Endodermal cell (in vitro differentiated cells): ENCODE measurements at regions not wholly inside any gene's neighbourhood (a gene's known extent, or its start where the extent isn't known, plus 50 kb on each side); places are given as distances from the start of the nearest gene placed in this dataset.

ENCODE experiments used
- DNase-seq: peaks from one replicate; pipeline ENCODE4 v3.0.0-alpha.2; 2017
- H3K27ac ChIP-seq: 2 replicates; pipeline ENCODE4 v1.5.1; 2013; ENCODE audit warnings: mild to moderate bottlenecking, low read depth, low read length, moderate library complexity
- H3K27me3 ChIP-seq: 2 replicates; pipeline ENCODE4 v1.6.1; 2013; ENCODE audit warnings: mild to moderate bottlenecking, low read length, moderate library complexity; ENCODE audit not compliant: insufficient read depth, control insufficient read depth, poor library complexity, severe bottlenecking
- H3K36me3 ChIP-seq: 2 replicates; pipeline ENCODE4 v1.7.0; 2013; ENCODE audit warnings: mild to moderate bottlenecking, low read length, moderate library complexity; ENCODE audit not compliant: control insufficient read depth, insufficient read depth
- H3K4me1 ChIP-seq: one replicate; pipeline ENCODE4 v1.7.0; 2013; ENCODE audit warnings: low read length; ENCODE audit not compliant: control insufficient read depth, insufficient read depth
- H3K4me3 ChIP-seq: 2 replicates; pipeline ENCODE4 v1.5.1; 2013; ENCODE audit warnings: mild to moderate bottlenecking, low read length, moderate library complexity
- H3K9ac ChIP-seq: 2 replicates; pipeline ENCODE4 v1.6.1; 2013; ENCODE audit warnings: mild to moderate bottlenecking, low read length, moderate library complexity; ENCODE audit not compliant: poor library complexity, severe bottlenecking; ENCODE audit errors: extremely low read depth
- H3K9me3 ChIP-seq: 2 replicates; pipeline ENCODE4 v1.6.1; 2013; ENCODE audit warnings: mild to moderate bottlenecking, low read length, moderate library complexity; ENCODE audit not compliant: control insufficient read depth
- H3K27ac Mint-ChIP-seq: 2 replicates; pipeline ENCODE4 v1.8.0; 2020; ENCODE audit warnings: mixed read lengths
- H3K27me3 Mint-ChIP-seq: 2 replicates; pipeline ENCODE4 v1.8.0; 2021; ENCODE audit warnings: mild to moderate bottlenecking, mixed read lengths; ENCODE audit not compliant: insufficient read depth
- H3K36me3 Mint-ChIP-seq: 2 replicates; pipeline ENCODE4 v1.8.0; 2020; ENCODE audit warnings: low read depth, mixed read lengths
- H3K4me1 Mint-ChIP-seq: 2 replicates; pipeline ENCODE4 v1.8.0; 2020; ENCODE audit warnings: mixed read lengths
- H3K4me3 Mint-ChIP-seq: 2 replicates; pipeline ENCODE4 v1.8.0; 2020; ENCODE audit warnings: mild to moderate bottlenecking, moderate library complexity, mixed read lengths
- H3K9me3 Mint-ChIP-seq: 2 replicates; pipeline ENCODE4 v1.8.0; 2020; ENCODE audit warnings: mild to moderate bottlenecking, mixed read lengths
- CTCF ChIP-seq: fragments of 200-600 bp; sonication (generic); conservative IDR thresholded peaks from 2 replicates; pipeline ENCODE4 v1.5.0; 2021; ENCODE audit warnings: antibody characterized with exemption, mild to moderate bottlenecking
- WGBS, 2 experiments: methylation state at CpG; one replicate each; pipeline versions ENCODE4 v1.1.5 to v1.1.7; 2013; ENCODE audit warnings: missing lambda C conversion rate in 2 of 2, mixed read lengths in 1 of 2; ENCODE audit not compliant: insufficient coverage in 1 of 2, insufficient read length in 1 of 2; 5-methylcytosine and 5-hydroxymethylcytosine counted together

GRCh38 chr2:217449444-217449843 is 553.4 kb downstream of the TNS1 start:
- H3K36me3 ChIP-seq, result no peaks in the 10 kb centered on the region
- H3K9ac ChIP-seq, result no peak overlapping the region
- no peaks in the 10 kb centered on the region for H3K9me3 ChIP-seq
- DNase-seq, result no peak
- peaks cover 11% of the 10 kb centered on the region for H3K4me1 Mint-ChIP-seq
- no peaks in the 10 kb centered on the region for H3K9me3 Mint-ChIP-seq
- no peaks in the 10 kb centered on the region for H3K36me3 Mint-ChIP-seq
- no peak overlapping the region for H3K4me3 ChIP-seq
- peaks cover 2% of the 10 kb centered on the region for H3K27me3 Mint-ChIP-seq
- no peak overlapping the region for H3K27ac Mint-ChIP-seq
- no peak overlapping the region for H3K27ac ChIP-seq
- no peak overlapping the region for H3K4me3 Mint-ChIP-seq
- WGBS, 2 experiments, result 70 to 92% methylated on average over 3 to 8 of the region's 8 CpGs
- TF ChIP-seq CTCF, result no peak
- H3K27me3 ChIP-seq, result no peaks in the 10 kb centered on the region
- peaks cover 9% of the 10 kb centered on the region for H3K4me1 ChIP-seq

GRCh38 chr2:217448860-217449259 is 553.9 kb downstream of the TNS1 start:
- no peak overlapping the region for H3K27ac Mint-ChIP-seq
- WGBS, 2 experiments, result 93% methylated on average over 4 to 5 of the region's 5 CpGs

GRCh38 chr2:217445723-217446122 is 557.1 kb downstream of the TNS1 start:
- Mint-ChIP-seq H3K36me3 (no peaks in the 10 kb centered on the region), H3K27ac (no peak overlapping the region)
- whole genome bisulfite sequencing, 2 experiments, result 82 to 87% methylated on average over 3 to 4 of the region's 4 CpGs

More at GRCh38 chr2:217448860-217449259, 553.9 kb downstream of the TNS1 start:
- TF ChIP-seq CTCF, result no peak
- no peaks in the 10 kb centered on the region for H3K9me3 Mint-ChIP-seq
- peaks cover 2% of the 10 kb centered on the region for H3K27me3 Mint-ChIP-seq
- no peak overlapping the region for H3K4me3 Mint-ChIP-seq
- H3K36me3 Mint-ChIP-seq, result no peaks in the 10 kb centered on the region
- Histone ChIP-seq H3K9ac (no peak overlapping the region), H3K27me3 (no peaks in the 10 kb centered on the region), H3K4me1 (peaks cover 9% of the 10 kb centered on the region), H3K27ac (no peak overlapping the region), H3K36me3 (no peaks in the 10 kb centered on the region), H3K9me3 (no peaks in the 10 kb centered on the region), H3K4me3 (no peak overlapping the region)
- DNase-seq, result no peak
- peaks cover 11% of the 10 kb centered on the region for H3K4me1 Mint-ChIP-seq

More at GRCh38 chr2:217445723-217446122, 557.1 kb downstream of the TNS1 start:
- Histone ChIP-seq H3K9me3 (no peaks in the 10 kb centered on the region), H3K4me1 (no peaks in the 10 kb centered on the region), H3K4me3 (no peak overlapping the region), H3K36me3 (no peaks in the 10 kb centered on the region), H3K27ac (no peak overlapping the region), H3K9ac (no peak overlapping the region), H3K27me3 (no peaks in the 10 kb centered on the region)
- H3K9me3 Mint-ChIP-seq, result no peaks in the 10 kb centered on the region
- no peak overlapping the region for H3K4me3 Mint-ChIP-seq
- H3K27me3 Mint-ChIP-seq, result peaks cover 2% of the 10 kb centered on the region
- no peak for DNase-seq
- no peaks in the 10 kb centered on the region for H3K4me1 Mint-ChIP-seq
- TF ChIP-seq CTCF, result no peak
